ENCODE measurements at regions not wholly inside any gene's neighbourhood (a gene's known extent, or its start where the extent isn't known, plus 50 kb on each side); places are given as distances from the start of the nearest gene placed in this dataset.

- Histone ChIP-seq H2AFZ (ENCODE audit: low read depth, low read length) (no peak overlapping the region), H3K27me3 (ENCODE audit: insufficient read depth, low read depth, low read length) (no peaks in the 10 kb centered on the region), H3K79me2 (replicated peaks; ENCODE audit: insufficient read depth, low read length) (no peaks in the 10 kb centered on the region), H3K9me2 (ENCODE audit: insufficient read depth, low read length) (no peaks in the 10 kb centered on the region), H3F3A (ENCODE audit: insufficient read depth, low read length, poor library complexity, severe bottlenecking) (no peaks in the 10 kb centered on the region), H3K9ac (ENCODE audit: low read length) (no peak overlapping the region), H3K4me2 (ENCODE audit: low read length) (no peak overlapping the region), H3K9me3 (ENCODE audit: low read length) (no peaks in the 10 kb centered on the region), H3K36me3 (ENCODE audit: insufficient read depth, low read length) (no peaks in the 10 kb centered on the region), H3K4me3 (ENCODE audit: low read length) (no peak overlapping the region), H3K27ac (ENCODE audit: low read length) (no peak overlapping the region), H4K20me1 (ENCODE audit: insufficient read depth) (no peaks in the 10 kb centered on the region)
- TF ChIP-seq POLR2AphosphoS5 (IDR thresholded peaks at IDR 0.05) (peak; percentile 42), REST (IDR thresholded peaks at IDR 0.05; ENCODE audit: borderline replicate concordance) (no peak), MXI1 (conservative IDR thresholded peaks at IDR 0.05; ENCODE audit: poor library complexity, severe bottlenecking) (no peak), EP300 (conservative IDR thresholded peaks at IDR 0.05; ENCODE audit: poor library complexity, severe bottlenecking) (peak; percentile 52)
Measured at GRCh38 chr5:116982035-116982434, 407.4 kb upstream of the SEMA6A start.

GRCh38 chr5:116980581-116980980, 406.0 kb upstream of the SEMA6A start:
- no peaks in the 10 kb centered on the region for H3K9me2 ChIP-seq (ENCODE audit: insufficient read depth, low read length)
- no peak overlapping the region for H2AFZ ChIP-seq (ENCODE audit: low read depth, low read length)
- H3K9me3 ChIP-seq (ENCODE audit: low read length), result no peaks in the 10 kb centered on the region
- TF ChIP-seq REST (IDR thresholded peaks at IDR 0.05; ENCODE audit: borderline replicate concordance), result no peak
- no peak for TF ChIP-seq MXI1 (conservative IDR thresholded peaks at IDR 0.05; ENCODE audit: poor library complexity, severe bottlenecking)
- TF ChIP-seq CTCF (IDR thresholded peaks at IDR 0.05; ENCODE audit: poor library complexity, severe bottlenecking), result no peak
- TF ChIP-seq SMC3 (conservative IDR thresholded peaks at IDR 0.05; ENCODE audit: poor library complexity), result no peak
- no peak for TF ChIP-seq POLR2AphosphoS5 (IDR thresholded peaks at IDR 0.05)
- no peak for TF ChIP-seq TAF1 (IDR thresholded peaks at IDR 0.05; ENCODE audit: low read depth)
- TF ChIP-seq EP300 (conservative IDR thresholded peaks at IDR 0.05; ENCODE audit: poor library complexity, severe bottlenecking), result no peak
- TF ChIP-seq RAD21 (conservative IDR thresholded peaks at IDR 0.05), result no peak
- TF ChIP-seq EZH2 (IDR thresholded peaks at IDR 0.05; ENCODE audit: borderline replicate concordance, insufficient read depth, low read length, poor library complexity, severe bottlenecking), result no peak
- no peak overlapping the region for H3K4me2 ChIP-seq (ENCODE audit: low read length)
- H3K27ac ChIP-seq (ENCODE audit: low read length), result no peak overlapping the region
- no peak overlapping the region for H3K4me3 ChIP-seq (ENCODE audit: low read length)
- no peaks in the 10 kb centered on the region for H3F3A ChIP-seq (ENCODE audit: insufficient read depth, low read length, poor library complexity, severe bottlenecking)
- H4K20me1 ChIP-seq (ENCODE audit: insufficient read depth), result no peaks in the 10 kb centered on the region
- no peaks in the 10 kb centered on the region for H3K36me3 ChIP-seq (ENCODE audit: insufficient read depth, low read length)
- no peaks in the 10 kb centered on the region for H3K79me2 ChIP-seq (replicated peaks; ENCODE audit: insufficient read depth, low read length)
- no peak overlapping the region for H3K9ac ChIP-seq (ENCODE audit: low read length)
- H3K27me3 ChIP-seq (ENCODE audit: insufficient read depth, low read depth, low read length), result no peaks in the 10 kb centered on the region
